PC-3 (cell line): ENCODE measurements at regions not wholly inside any gene's neighbourhood (a gene's known extent, or its start where the extent isn't known, plus 50 kb on each side); places are given as distances from the start of the nearest gene placed in this dataset.

Experiments
- CTCF ChIP-seq: fragments of 300-600 bp; sonication (generic); conservative IDR thresholded peaks from 2 replicates; pipeline ENCODE4 v1.5.1; 2017; ENCODE audit warnings: antibody characterized with exemption, low read depth, mild to moderate bottlenecking, low read length
- EZH2 ChIP-seq: fragments of 300-600 bp; sonication (generic); IDR thresholded peaks from one replicate; pipeline ENCODE4 v1.6.1; 2017; ENCODE audit warnings: antibody characterized with exemption, mild to moderate bottlenecking, low read length; ENCODE audit not compliant: unreplicated experiment
- EZH2phosphoT487 ChIP-seq: fragments of 300-600 bp; sonication (generic); IDR thresholded peaks from 2 replicates; pipeline ENCODE4 v1.6.1; 2018; ENCODE audit warnings: mild to moderate bottlenecking, antibody characterized with exemption, low read length, borderline replicate concordance

GRCh38 chr16:85393674-85394451 is 219.3 kb upstream of the GSE1 start:
- TF ChIP-seq CTCF (peak; percentile 66), EZH2phosphoT487 (no peak), EZH2 (no peak)
